Activated CD4-positive, alpha-beta T cell treated with anti-CD3 and anti-CD28 coated beads, Interleukin-2, amount 10 ng/mL, durations not matched to agents 24 days and 14 days (primary cell): ENCODE measurements at regions not wholly inside any gene's neighbourhood (a gene's known extent, or its start where the extent isn't known, plus 50 kb on each side); places are given as distances from the start of the nearest gene placed in this dataset.

Experiments used
- DNase-seq: peaks from one replicate; pipeline ENCODE4 v3.0.0; 2022
- H3K27ac Mint-ChIP-seq: one replicate; pipeline ENCODE4 v1.8.0; 2022; ENCODE audit warnings: mild to moderate bottlenecking, mixed read lengths
- H3K27me3 Mint-ChIP-seq: one replicate; pipeline ENCODE4 v1.8.0; 2022; ENCODE audit warnings: mixed read lengths
- H3K36me3 Mint-ChIP-seq: one replicate; pipeline ENCODE4 v1.8.0; 2022; ENCODE audit warnings: low read depth, mild to moderate bottlenecking, mixed read lengths
- H3K4me1 Mint-ChIP-seq: one replicate; pipeline ENCODE4 v1.8.0; 2021; ENCODE audit warnings: mixed read lengths
- H3K4me3 Mint-ChIP-seq: one replicate; pipeline ENCODE4 v1.8.0; 2022; ENCODE audit warnings: mild to moderate bottlenecking, moderate library complexity, mixed read lengths
- H3K9me3 Mint-ChIP-seq: one replicate; pipeline ENCODE4 v1.8.0; 2021; ENCODE audit warnings: mixed read lengths
- intact Hi-C: fragments of 100-400 bp; cut with micrococcal nuclease; formaldehyde crosslinking; loops from one replicate; pipeline ENCODE4 v1.15.1; 2023

GRCh38 chr2:7567646-7568045, 650.4 kb downstream of the RNF144A start:
- intact Hi-C loops: loop anchor here (1.0 to 10.0 kb wide), 14 partner anchors 21 to 1113 kb away; no protein-coding TSS in a partner anchor
- H3K4me1 Mint-ChIP-seq: peaks cover 58% of the 10 kb centered on the region
- H3K27ac Mint-ChIP-seq: peak overlapping the region; percentile 97
- peak; percentile 89 for DNase-seq
- peaks cover 33% of the 10 kb centered on the region for H3K36me3 Mint-ChIP-seq
- no peaks in the 10 kb centered on the region for H3K27me3 Mint-ChIP-seq
- peak overlapping the region; percentile 65 for H3K4me3 Mint-ChIP-seq
- H3K9me3 Mint-ChIP-seq: peaks cover 14% of the 10 kb centered on the region

GRCh38 chr2:7570247-7570646, 653.0 kb downstream of the RNF144A start:
- DNase-seq: no peak
- intact Hi-C loops: no loop called here
- no peaks in the 10 kb centered on the region for H3K27me3 Mint-ChIP-seq
- H3K4me1 Mint-ChIP-seq: peaks cover 65% of the 10 kb centered on the region
- peaks cover 27% of the 10 kb centered on the region for H3K36me3 Mint-ChIP-seq
- H3K9me3 Mint-ChIP-seq: peaks cover 17% of the 10 kb centered on the region
- H3K4me3 Mint-ChIP-seq: no peak overlapping the region
- H3K27ac Mint-ChIP-seq: peak overlapping the region; percentile 75

- Mint-ChIP-seq H3K4me1 (peaks cover 57% of the 10 kb centered on the region), H3K27ac (peak overlapping the region; percentile 76), H3K4me3 (no peak overlapping the region), H3K27me3 (no peaks in the 10 kb centered on the region), H3K36me3 (peaks cover 19% of the 10 kb centered on the region), H3K9me3 (peaks cover 21% of the 10 kb centered on the region)
- no peak for DNase-seq
- intact Hi-C loops: loop anchor here (1.0 to 2.0 kb wide), 2 partner anchors 13 to 101 kb away; no protein-coding TSS in a partner anchor
These were observed 654.5 kb downstream of the RNF144A start for GRCh38 chr2:7571701-7572100.

GRCh38 chr2:7572450-7572849, 655.2 kb downstream of the RNF144A start:
- Mint-ChIP-seq H3K4me1 (peaks cover 51% of the 10 kb centered on the region), H3K36me3 (peaks cover 17% of the 10 kb centered on the region), H3K27me3 (no peaks in the 10 kb centered on the region), H3K27ac (peak overlapping the region; percentile 81), H3K4me3 (peak overlapping the region; percentile 32), H3K9me3 (peaks cover 24% of the 10 kb centered on the region)
- intact Hi-C loops: loop anchor here (1.0 to 2.0 kb wide), 2 partner anchors 12 to 100 kb away; no protein-coding TSS in a partner anchor
- peak; percentile 75 for DNase-seq

- Mint-ChIP-seq H3K27ac (peak overlapping the region; percentile 81), H3K4me3 (no peak overlapping the region), H3K4me1 (peaks cover 45% of the 10 kb centered on the region), H3K27me3 (no peaks in the 10 kb centered on the region), H3K36me3 (peaks cover 25% of the 10 kb centered on the region), H3K9me3 (peaks cover 33% of the 10 kb centered on the region)
- peak; percentile 38 for DNase-seq
- intact Hi-C loops: loop anchor here (2.0 kb wide), 1 partner anchor 100 kb away; no protein-coding TSS in a partner anchor
These were observed 656.1 kb downstream of the RNF144A start for GRCh38 chr2:7573166-7573825.

GRCh38 chr2:7574385-7574784, 657.2 kb downstream of the RNF144A start:
- peaks cover 27% of the 10 kb centered on the region for H3K36me3 Mint-ChIP-seq
- intact Hi-C loops: no loop called here
- H3K27ac Mint-ChIP-seq: no peak overlapping the region
- H3K4me1 Mint-ChIP-seq: peaks cover 37% of the 10 kb centered on the region
- DNase-seq: peak; percentile 46
- no peaks in the 10 kb centered on the region for H3K27me3 Mint-ChIP-seq
- peaks cover 40% of the 10 kb centered on the region for H3K9me3 Mint-ChIP-seq
- no peak overlapping the region for H3K4me3 Mint-ChIP-seq

GRCh38 chr2:7577769-7578168, 660.6 kb downstream of the RNF144A start:
- intact Hi-C loops: no loop called here
- Mint-ChIP-seq H3K4me1 (peaks cover 15% of the 10 kb centered on the region), H3K27ac (peak overlapping the region; percentile 44), H3K36me3 (peaks cover 26% of the 10 kb centered on the region), H3K9me3 (peaks cover 43% of the 10 kb centered on the region), H3K4me3 (no peak overlapping the region), H3K27me3 (no peaks in the 10 kb centered on the region)
- peak; percentile 12 for DNase-seq

GRCh38 chr2:7584017-7584416, 666.8 kb downstream of the RNF144A start:
- Mint-ChIP-seq H3K36me3 (peaks cover 19% of the 10 kb centered on the region), H3K9me3 (peaks cover 44% of the 10 kb centered on the region), H3K27ac (peak overlapping the region; percentile 68), H3K4me1 (peaks cover 26% of the 10 kb centered on the region), H3K4me3 (no peak overlapping the region), H3K27me3 (no peaks in the 10 kb centered on the region)
- intact Hi-C loops: loop anchor here (1.0 kb wide), 1 partner anchor 12 kb away; no protein-coding TSS in a partner anchor
- DNase-seq: no peak

GRCh38 chr2:7586898-7587297, 669.7 kb downstream of the RNF144A start:
- Mint-ChIP-seq H3K36me3 (peaks cover 18% of the 10 kb centered on the region), H3K27me3 (no peaks in the 10 kb centered on the region), H3K4me3 (no peak overlapping the region), H3K27ac (no peak overlapping the region), H3K4me1 (peaks cover 26% of the 10 kb centered on the region), H3K9me3 (peaks cover 43% of the 10 kb centered on the region)
- intact Hi-C loops: loop anchor here (5.0 kb wide), 3 partner anchors 85 to 185 kb away; no protein-coding TSS in a partner anchor
- DNase-seq: peak; percentile 41

GRCh38 chr2:7588295-7588694, 671.1 kb downstream of the RNF144A start:
- DNase-seq: peak; percentile 50
- Mint-ChIP-seq H3K36me3 (peaks cover 16% of the 10 kb centered on the region), H3K27ac (peak overlapping the region; percentile 68), H3K9me3 (peaks cover 34% of the 10 kb centered on the region), H3K27me3 (no peaks in the 10 kb centered on the region), H3K4me1 (peaks cover 22% of the 10 kb centered on the region), H3K4me3 (peak overlapping the region; percentile 2)
- intact Hi-C loops: loop anchor here (1.0 to 5.0 kb wide), 7 partner anchors 21 to 184 kb away; no protein-coding TSS in a partner anchor

GRCh38 chr2:7592618-7593140, 675.5 kb downstream of the RNF144A start:
- Mint-ChIP-seq H3K9me3 (peaks cover 9% of the 10 kb centered on the region), H3K27ac (peak overlapping the region; percentile 2), H3K27me3 (no peaks in the 10 kb centered on the region), H3K36me3 (peaks cover 9% of the 10 kb centered on the region), H3K4me1 (peaks cover 17% of the 10 kb centered on the region), H3K4me3 (no peak overlapping the region)
- peak; percentile 66 for DNase-seq
- intact Hi-C loops: loop anchor here (2.0 kb wide), 1 partner anchor 76 kb away; no protein-coding TSS in a partner anchor

GRCh38 chr2:7593360-7593759, 676.1 kb downstream of the RNF144A start:
- intact Hi-C loops: loop anchor here (2.0 kb wide), 1 partner anchor 77 kb away; no protein-coding TSS in a partner anchor
- H3K4me1 Mint-ChIP-seq: peaks cover 18% of the 10 kb centered on the region
- DNase-seq: no peak
- peaks cover 7% of the 10 kb centered on the region for H3K36me3 Mint-ChIP-seq
- peaks cover 11% of the 10 kb centered on the region for H3K9me3 Mint-ChIP-seq
- H3K27ac Mint-ChIP-seq: no peak overlapping the region
- H3K4me3 Mint-ChIP-seq: no peak overlapping the region
- no peaks in the 10 kb centered on the region for H3K27me3 Mint-ChIP-seq

- Mint-ChIP-seq H3K9me3 (peaks cover 16% of the 10 kb centered on the region), H3K4me1 (peaks cover 21% of the 10 kb centered on the region), H3K4me3 (no peak overlapping the region), H3K27me3 (no peaks in the 10 kb centered on the region), H3K27ac (no peak overlapping the region), H3K36me3 (peaks cover 3% of the 10 kb centered on the region)
- intact Hi-C loops: no loop called here
- peak; percentile 57 for DNase-seq
These were observed 677.0 kb downstream of the RNF144A start for GRCh38 chr2:7594211-7594610.

- Mint-ChIP-seq H3K4me1 (peaks cover 21% of the 10 kb centered on the region), H3K36me3 (peaks cover 5% of the 10 kb centered on the region), H3K27ac (no peak overlapping the region), H3K27me3 (no peaks in the 10 kb centered on the region), H3K4me3 (no peak overlapping the region), H3K9me3 (peaks cover 19% of the 10 kb centered on the region)
- intact Hi-C loops: no loop called here
- DNase-seq: peak; percentile 54
These were observed 678.0 kb downstream of the RNF144A start for GRCh38 chr2:7595206-7595605.
